ENCODE measurements at regions not wholly inside any gene's neighbourhood (a gene's known extent, or its start where the extent isn't known, plus 50 kb on each side); places are given as distances from the start of the nearest gene placed in this dataset.
A peak's percentile ranks its signal among the peaks of the same experiment; 100 is the strongest.

GRCh38 chr20:16115911-16116552 is 457.2 kb downstream of the KIF16B start:
- Histone ChIP-seq H3K9me3 (ENCODE audit: severe bottlenecking) (peaks cover 4% of the 10 kb centered on the region), H3K36me3 (no peaks in the 10 kb centered on the region), H3K4me3 (ENCODE audit: low read depth, low read length) (no peak overlapping the region), H3K27ac (no peak overlapping the region), H3K27me3 (ENCODE audit: insufficient read depth, low read depth, severe bottlenecking) (no peaks in the 10 kb centered on the region)
- DNase-seq: no peak
- no peak for TF ChIP-seq CTCF (IDR thresholded peaks at IDR 0.05; ENCODE audit: low read depth, low read length)

DNA sequence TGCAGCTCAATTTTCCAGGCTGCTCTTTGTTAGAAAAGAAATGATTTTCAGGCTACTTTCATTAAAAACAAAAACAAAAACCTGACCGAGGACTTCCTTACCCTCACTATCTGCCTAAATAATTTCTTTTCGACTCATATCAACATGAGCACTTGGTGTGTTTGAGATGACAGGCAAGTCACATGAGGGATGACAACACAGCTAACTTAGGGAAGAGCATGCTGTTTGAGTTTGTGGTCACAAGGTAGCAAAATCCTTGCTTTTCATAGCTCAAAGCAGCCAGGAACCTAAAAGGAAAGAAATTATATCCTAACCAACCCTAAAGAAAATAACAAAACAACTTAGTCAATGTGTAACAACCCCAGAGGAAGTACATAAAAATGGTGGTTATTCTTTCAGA is 459.5 kb downstream of the KIF16B start:
- H3K27me3 ChIP-seq (ENCODE audit: insufficient read depth, low read depth, severe bottlenecking): no peaks in the 10 kb centered on the region
- H3K9me3 ChIP-seq (ENCODE audit: severe bottlenecking): no peaks in the 10 kb centered on the region
- no peak overlapping the region for H3K4me3 ChIP-seq (ENCODE audit: low read depth, low read length)

GRCh38 chr20:16111852-16112412 is 461.3 kb downstream of the KIF16B start:
- H3K9me3 ChIP-seq (ENCODE audit: severe bottlenecking): no peaks in the 10 kb centered on the region
- DNase-seq: no peak
- TF ChIP-seq CTCF (IDR thresholded peaks at IDR 0.05; ENCODE audit: low read depth, low read length): no peak
- no peaks in the 10 kb centered on the region for H3K27me3 ChIP-seq (ENCODE audit: insufficient read depth, low read depth, severe bottlenecking)
- H3K4me3 ChIP-seq (ENCODE audit: low read depth, low read length): no peak overlapping the region
- no peak overlapping the region for H3K27ac ChIP-seq
- H3K36me3 ChIP-seq: no peaks in the 10 kb centered on the region

More for the DNA sequence above, 459.5 kb downstream of the KIF16B start:
- Histone ChIP-seq H3K36me3 (no peaks in the 10 kb centered on the region), H3K27ac (no peak overlapping the region)
- DNase-seq: no peak
- TF ChIP-seq CTCF (IDR thresholded peaks at IDR 0.05; ENCODE audit: low read depth, low read length): no peak

GRCh38 chr20:16111172-16111832 is 461.9 kb downstream of the KIF16B start:
- no peak overlapping the region for H3K27ac ChIP-seq
- no peaks in the 10 kb centered on the region for H3K36me3 ChIP-seq
- H3K27me3 ChIP-seq (ENCODE audit: insufficient read depth, low read depth, severe bottlenecking): no peaks in the 10 kb centered on the region
- DNase-seq: no peak
- no peak for TF ChIP-seq CTCF (IDR thresholded peaks at IDR 0.05; ENCODE audit: low read depth, low read length)
- H3K9me3 ChIP-seq (ENCODE audit: severe bottlenecking): no peaks in the 10 kb centered on the region
- no peak overlapping the region for H3K4me3 ChIP-seq (ENCODE audit: low read depth, low read length)

DNA sequence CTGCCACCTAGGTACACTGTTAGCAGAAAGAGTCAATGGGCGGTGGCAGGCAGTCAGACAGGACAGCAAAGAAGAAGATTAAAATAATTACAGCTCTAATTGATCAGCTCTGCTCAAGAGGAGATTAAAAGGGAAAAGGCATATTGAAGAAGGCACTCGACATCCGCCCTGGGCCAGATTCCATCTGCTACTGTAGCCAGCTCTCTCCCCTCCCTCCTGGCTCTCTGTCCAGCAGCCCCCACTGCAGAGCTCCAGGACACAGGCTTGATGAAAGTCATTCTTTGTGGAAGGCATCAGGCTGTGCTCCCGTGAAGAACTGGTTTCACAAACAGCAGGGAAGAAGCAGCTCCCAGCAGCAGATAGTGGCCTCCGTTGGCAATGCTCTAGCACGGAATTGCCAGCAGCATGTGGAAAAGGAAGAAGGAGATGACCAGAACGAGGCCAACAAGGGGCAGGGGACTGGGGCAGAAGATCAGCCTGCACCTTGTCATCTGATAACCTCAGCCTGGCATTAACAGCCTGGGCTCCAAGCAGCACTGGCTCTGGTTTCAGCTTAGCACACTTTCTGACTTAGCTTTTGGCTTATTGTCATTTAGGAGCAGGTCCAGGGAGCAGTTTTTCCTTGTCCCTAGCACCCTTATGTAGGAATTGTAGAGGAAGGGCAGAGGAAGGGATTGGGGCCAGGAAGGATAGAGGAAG is 465.9 kb downstream of the KIF16B start:
- peak overlapping the region; percentile 89 for H3K27ac ChIP-seq
- no peak for TF ChIP-seq CTCF (IDR thresholded peaks at IDR 0.05; ENCODE audit: low read depth, low read length)
- H3K27me3 ChIP-seq (ENCODE audit: insufficient read depth, low read depth, severe bottlenecking): no peaks in the 10 kb centered on the region
- H3K36me3 ChIP-seq: no peaks in the 10 kb centered on the region
- no peaks in the 10 kb centered on the region for H3K9me3 ChIP-seq (ENCODE audit: severe bottlenecking)
- peak overlapping the region; percentile 10 for H3K4me3 ChIP-seq (ENCODE audit: low read depth, low read length)
- DNase-seq: peak; percentile 86

Data from WERI-Rb-1 (cell line).